CD14-positive monocyte (primary cell): ENCODE measurements at regions not wholly inside any gene's neighbourhood (a gene's known extent, or its start where the extent isn't known, plus 50 kb on each side); places are given as distances from the start of the nearest gene placed in this dataset.

Source experiments
- DNase-seq, 3 donors: peaks; one replicate each; pipeline ENCODE4 v3.0.0-alpha.2; 2011 to 2022
- H2AFZ ChIP-seq: 2 replicates; pipeline ENCODE4 v1.6.0; 2012; ENCODE audit warnings: mild to moderate bottlenecking, low read depth, low read length, inconsistent platforms; ENCODE audit not compliant: insufficient read depth, poor library complexity, severe bottlenecking
- H3K27ac ChIP-seq, 2 donors: 1 replicate in 1 of 2; 2 replicates in 1 of 2; pipeline ENCODE4 v1.5.1; 2012 to 2013; ENCODE audit warnings: low read length in 2 of 2, control low read depth in 1 of 2, inconsistent platforms in 1 of 2, low read depth in 1 of 2, mild to moderate bottlenecking in 1 of 2
- H3K27me3 ChIP-seq, 2 donors: one replicate each; pipeline versions ENCODE4 v1.6.0 to v1.6.1; 2011 to 2013; ENCODE audit warnings: low read length in 2 of 2; ENCODE audit not compliant: control insufficient read depth in 2 of 2, insufficient read depth in 2 of 2
- H3K36me3 ChIP-seq, 2 donors: replicated peaks in 1 of 2; 1 replicate in 1 of 2; 2 replicates in 1 of 2; pipeline versions ENCODE4 v1.5.1 to v1.6.1; 2012 to 2013; ENCODE audit warnings: low read length in 2 of 2, control low read depth in 1 of 2, inconsistent platforms in 1 of 2, mild to moderate bottlenecking in 1 of 2; ENCODE audit not compliant: insufficient read depth in 2 of 2, control insufficient read depth in 1 of 2
- H3K4me1 ChIP-seq, 2 donors: 1 replicate in 1 of 2; 2 replicates in 1 of 2; pipeline versions ENCODE4 v1.5.1 to v1.6.1; 2012 to 2013; ENCODE audit warnings: low read length in 2 of 2, control low read depth in 1 of 2, inconsistent platforms in 1 of 2, mild to moderate bottlenecking in 1 of 2, moderate library complexity in 1 of 2; ENCODE audit not compliant: insufficient read depth in 2 of 2, control insufficient read depth in 1 of 2
- H3K4me2 ChIP-seq: replicated peaks from 2 replicates; pipeline ENCODE3; 2012; ENCODE audit warnings: low read length, moderate library complexity, mild to moderate bottlenecking; ENCODE audit not compliant: poor library complexity, severe bottlenecking; ENCODE audit errors: extremely low read depth
- H3K4me3 ChIP-seq, 3 experiments: fragments of 200-600 bp in 1 of 3; sonication (generic) in 1 of 3; replicated peaks in 1 of 3; 1 replicate in 2 of 3; 2 replicates in 1 of 3; pipeline ENCODE4 v1.5.1; 2011 to 2013; ENCODE audit warnings: low read length in 3 of 3, mild to moderate bottlenecking in 3 of 3, control low read depth in 2 of 3, low read depth in 2 of 3, inconsistent platforms in 1 of 3, moderate library complexity in 1 of 3
- H3K79me2 ChIP-seq: 2 replicates; pipeline ENCODE4 v1.6.0; 2012; ENCODE audit warnings: mild to moderate bottlenecking, control low read depth, inconsistent platforms, low read length, moderate library complexity; ENCODE audit not compliant: insufficient read depth
- H3K9ac ChIP-seq: 2 replicates; pipeline ENCODE4 v1.6.0; 2017; ENCODE audit warnings: low read length, mild to moderate bottlenecking; ENCODE audit not compliant: insufficient read depth, poor library complexity, severe bottlenecking
- H3K9me3 ChIP-seq, 2 donors: replicated peaks in 1 of 2; 1 replicate in 1 of 2; 2 replicates in 1 of 2; pipeline versions ENCODE4 v1.5.1 to v1.6.1; 2012 to 2013; ENCODE audit warnings: low read length in 2 of 2, control low read depth in 1 of 2; ENCODE audit not compliant: control insufficient read depth in 1 of 2, insufficient read depth in 1 of 2
- H4K20me1 ChIP-seq: 2 replicates; pipeline ENCODE4 v1.6.0; 2012; ENCODE audit warnings: mild to moderate bottlenecking, low read length, control low read depth, moderate library complexity; ENCODE audit not compliant: insufficient read depth
- H3K27ac Mint-ChIP-seq, 7 donors: one replicate each; pipeline ENCODE4 v1.8.0; 2020; ENCODE audit warnings: mild to moderate bottlenecking in 7 of 7, mixed read lengths in 7 of 7, moderate library complexity in 6 of 7, inconsistent platforms in 2 of 7
- H3K27me3 Mint-ChIP-seq, 3 donors: one replicate each; pipeline ENCODE4 v1.8.0; 2021 to 2022; ENCODE audit warnings: low read depth in 3 of 3, mild to moderate bottlenecking in 3 of 3, mixed read lengths in 3 of 3, moderate library complexity in 3 of 3, inconsistent platforms in 1 of 3
- H3K36me3 Mint-ChIP-seq, 2 donors: one replicate each; pipeline ENCODE4 v1.8.0; 2020; ENCODE audit warnings: mixed read lengths in 2 of 2, inconsistent platforms in 1 of 2, mild to moderate bottlenecking in 1 of 2
- H3K4me1 Mint-ChIP-seq: one replicate; pipeline ENCODE4 v1.8.0; 2020; ENCODE audit warnings: mild to moderate bottlenecking, mixed read lengths
- H3K4me3 Mint-ChIP-seq, 2 donors: one replicate each; pipeline ENCODE4 v1.8.0; 2020; ENCODE audit warnings: mild to moderate bottlenecking in 2 of 2, mixed read lengths in 2 of 2, moderate library complexity in 1 of 2
- H3K9me3 Mint-ChIP-seq, 7 donors: one replicate each; pipeline ENCODE4 v1.8.0; 2020 to 2022; ENCODE audit warnings: mixed read lengths in 7 of 7, mild to moderate bottlenecking in 6 of 7, moderate library complexity in 6 of 7, inconsistent platforms in 2 of 7
- CTCF ChIP-seq: fragments of 200-600 bp; IDR thresholded peaks from one replicate; pipeline ENCODE4 v1.8.0; 2022; ENCODE audit warnings: antibody characterized with exemption, mild to moderate bottlenecking
- WGBS: methylation state at CpG from one replicate; pipeline ENCODE4 v1.1.5; 2013; ENCODE audit warnings: missing lambda C conversion rate; ENCODE audit not compliant: insufficient coverage; 5-methylcytosine and 5-hydroxymethylcytosine counted together
- intact Hi-C, 2 donors: fragments of 100-400 bp; cut with micrococcal nuclease; formaldehyde crosslinking; loops; one replicate each; pipeline versions ENCODE4 v1.15.0 to v1.15.1; 2023

GRCh38 chr1:232329103-232329813, 300.7 kb downstream of the SIPA1L2 start:
- no peaks in the 10 kb centered on the region for H3K36me3 Mint-ChIP-seq
- no peak overlapping the region for H3K27ac Mint-ChIP-seq
- no peak for TF ChIP-seq CTCF
- intact Hi-C loops, result no loop called here
- Histone ChIP-seq H3K27me3 (no peaks in the 10 kb centered on the region), H3K4me3 (no peak overlapping the region), H2AFZ (no peak overlapping the region), H3K79me2 (no peaks in the 10 kb centered on the region), H3K36me3 (no peaks in the 10 kb centered on the region), H3K27ac (no peak overlapping the region), H3K4me1 (no peaks in the 10 kb centered on the region), H4K20me1 (no peaks in the 10 kb centered on the region), H3K9me3 (peaks cover 0 to 12% of the 10 kb centered on the region in 2 donors), H3K9ac (no peak overlapping the region), H3K4me2 (no peak overlapping the region)
- no peak overlapping the region for H3K4me3 Mint-ChIP-seq
- peaks cover 5 to 19% (median 10%) of the 10 kb centered on the region in 7 donors for H3K9me3 Mint-ChIP-seq
- peaks cover 0 to 5% (median 5%) of the 10 kb centered on the region in 3 donors for H3K27me3 Mint-ChIP-seq
- no peaks in the 10 kb centered on the region for H3K4me1 Mint-ChIP-seq
- 100% methylated on average over 3 of the region's 10 CpGs for WGBS
- DNase-seq, result no peak

- intact Hi-C loops, result no loop called here
These were observed 301.3 kb downstream of the SIPA1L2 start for GRCh38 chr1:232328486-232329102.

More at GRCh38 chr1:232328486-232329102, 301.3 kb downstream of the SIPA1L2 start:
- Mint-ChIP-seq H3K4me1 (no peaks in the 10 kb centered on the region), H3K36me3 (no peaks in the 10 kb centered on the region), H3K4me3 (no peak overlapping the region), H3K27ac (no peak overlapping the region), H3K9me3 (peaks cover 5 to 19% (median 10%) of the 10 kb centered on the region in 7 donors), H3K27me3 (peaks cover 0 to 5% (median 3%) of the 10 kb centered on the region in 3 donors)
- H3K9ac ChIP-seq, result no peak overlapping the region
- no peaks in the 10 kb centered on the region for H4K20me1 ChIP-seq
- no peak for DNase-seq
- H2AFZ ChIP-seq, result no peak overlapping the region
- H3K79me2 ChIP-seq, result no peaks in the 10 kb centered on the region
- peaks cover 0 to 12% of the 10 kb centered on the region in 2 donors for H3K9me3 ChIP-seq
- H3K4me2 ChIP-seq, result no peak overlapping the region
- TF ChIP-seq CTCF, result no peak
- no peaks in the 10 kb centered on the region for H3K4me1 ChIP-seq
- no peaks in the 10 kb centered on the region for H3K36me3 ChIP-seq
- 75% methylated on average over 3 of the region's 4 CpGs for WGBS
- H3K4me3 ChIP-seq, result no peak overlapping the region
- peaks cover 0 to 2% of the 10 kb centered on the region in 2 donors for H3K27me3 ChIP-seq
- H3K27ac ChIP-seq, result no peak overlapping the region
